Sigmoid colon (tissue), 6 donors: ENCODE measurements at regions not wholly inside any gene's neighbourhood (a gene's known extent, or its start where the extent isn't known, plus 50 kb on each side); places are given as distances from the start of the nearest gene placed in this dataset.

Experiments used
- DNase-seq: peaks from one replicate; pipeline ENCODE4 v3.0.0-alpha.2; 2019
- H3K27ac ChIP-seq, 4 donors: fragments of 200-600 bp; sonication (generic); one replicate each; pipeline ENCODE4 v1.5.1; 2016 to 2019; ENCODE audit warnings: mild to moderate bottlenecking in 1 of 4
- H3K27me3 ChIP-seq, 3 donors: fragments of 200-600 bp; sonication (generic); one replicate each; pipeline ENCODE4 v1.5.1; 2019; ENCODE audit warnings: mild to moderate bottlenecking in 1 of 3
- H3K36me3 ChIP-seq, 4 donors: fragments of 200-600 bp; sonication (generic); one replicate each; pipeline ENCODE4 v1.5.1; 2016 to 2019
- H3K4me1 ChIP-seq, 4 donors: fragments of 200-600 bp; sonication (generic); one replicate each; pipeline ENCODE4 v1.5.1; 2017 to 2019
- H3K4me3 ChIP-seq, 4 donors: fragments of 200-600 bp; sonication (generic); one replicate each; pipeline ENCODE4 v1.5.1; 2017 to 2019; ENCODE audit warnings: mild to moderate bottlenecking in 2 of 4, moderate library complexity in 1 of 4
- H3K9me3 ChIP-seq, 4 donors: fragments of 200-600 bp in 3 of 4; sonication (generic) in 3 of 4; one replicate each; pipeline versions ENCODE4 v1.5.1 to v1.6.1; 2013 to 2019
- EP300 ChIP-seq, 4 donors: sonication (generic); formaldehyde crosslinking; IDR thresholded peaks; one replicate each; pipeline ENCODE4 v1.6.1; 2017; ENCODE audit warnings: antibody characterized with exemption in 4 of 4
- POLR2A ChIP-seq, 2 donors: fragments of 450-650 bp; IDR thresholded peaks; one replicate each; pipeline ENCODE4 v1.6.1; 2016; ENCODE audit warnings: antibody characterized with exemption in 2 of 2, mild to moderate bottlenecking in 2 of 2, moderate library complexity in 2 of 2
- POLR2AphosphoS5 ChIP-seq, 4 donors: sonication (generic); formaldehyde crosslinking; IDR thresholded peaks; one replicate each; pipeline ENCODE4 v1.6.1; 2017; ENCODE audit warnings: antibody characterized with exemption in 4 of 4
- WGBS, 2 donors: extraction: QIAGEN DNeasy Blood & Tissue Kit; methylation state at CpG; one replicate each; pipeline ENCODE4 v1.1.7; 2013; 5-methylcytosine and 5-hydroxymethylcytosine counted together
- intact Hi-C: fragments of 100-400 bp; cut with DNase I; formaldehyde crosslinking; loops from one replicate; pipeline ENCODE4 v1.15.1; 2023
- TF ChIP-seq, protein P1 (sequence below), 4 experiments: fragments of 450-650 bp in 3 of 4; fragments of 200-600 bp in 1 of 4; IDR thresholded peaks; one replicate each; pipeline ENCODE4 v1.5.1; 2016 to 2019; ENCODE audit warnings: antibody characterized with exemption in 4 of 4, mild to moderate bottlenecking in 3 of 4, moderate library complexity in 2 of 4
- donor health status: healthy with polysubstance abuse.
- donor health status: healthy.

DNA sequence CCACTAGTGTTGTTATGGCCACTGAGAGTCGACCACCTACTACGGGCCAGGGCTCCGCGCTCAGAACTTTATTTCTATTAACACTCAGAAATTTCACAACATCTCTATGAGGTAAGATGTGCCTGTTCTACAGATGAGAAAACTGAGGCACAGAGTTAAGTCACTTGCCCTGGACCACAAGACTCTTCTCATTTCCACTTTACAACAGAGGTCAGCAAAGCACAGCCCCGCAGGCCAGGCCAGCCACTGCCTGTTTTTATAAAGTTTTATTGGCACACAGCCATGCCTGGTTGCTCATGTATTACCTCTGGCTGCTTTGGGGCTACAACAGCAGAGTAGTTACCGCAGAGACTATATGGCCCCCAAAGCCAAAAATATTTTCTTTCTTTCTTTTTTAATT, 503.6 kb downstream of the SHQ1 start:
- intact Hi-C loops: no loop called here
- no peak overlapping the region for H3K27ac ChIP-seq

DNA sequence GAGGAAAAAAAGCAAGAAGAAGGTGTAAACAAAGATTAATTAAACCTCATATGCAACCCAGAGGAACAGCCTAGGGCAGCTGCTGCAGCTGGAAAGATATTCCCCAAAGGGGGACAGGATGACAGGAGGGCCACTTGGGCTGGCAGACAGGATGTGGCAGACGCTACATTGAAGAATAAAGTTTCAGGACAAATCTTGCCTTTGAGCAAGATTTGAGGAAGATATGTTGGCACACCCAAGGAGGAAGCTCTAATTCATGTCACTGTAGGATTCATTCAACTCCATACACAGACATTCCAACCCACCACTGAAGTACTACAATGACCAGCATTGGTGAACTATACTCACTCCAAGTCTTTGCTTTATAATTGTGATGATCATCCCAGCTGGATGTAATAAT, 504.0 kb downstream of the SHQ1 start:
- Histone ChIP-seq H3K4me1 (peaks cover 0 to 40% (median 24%) of the 10 kb centered on the region in 4 donors), H3K27ac (no peak overlapping the region), H3K27me3 (no peaks in the 10 kb centered on the region), H3K36me3 (no peaks in the 10 kb centered on the region), H3K4me3 (no peak overlapping the region), H3K9me3 (no peaks in the 10 kb centered on the region)
- intact Hi-C loops: no loop called here
- TF ChIP-seq POLR2AphosphoS5 (IDR thresholded peaks at IDR 0.05): no peak
- TF ChIP-seq EP300 (IDR thresholded peaks at IDR 0.05): no peak
- TF ChIP-seq, protein P1, sequence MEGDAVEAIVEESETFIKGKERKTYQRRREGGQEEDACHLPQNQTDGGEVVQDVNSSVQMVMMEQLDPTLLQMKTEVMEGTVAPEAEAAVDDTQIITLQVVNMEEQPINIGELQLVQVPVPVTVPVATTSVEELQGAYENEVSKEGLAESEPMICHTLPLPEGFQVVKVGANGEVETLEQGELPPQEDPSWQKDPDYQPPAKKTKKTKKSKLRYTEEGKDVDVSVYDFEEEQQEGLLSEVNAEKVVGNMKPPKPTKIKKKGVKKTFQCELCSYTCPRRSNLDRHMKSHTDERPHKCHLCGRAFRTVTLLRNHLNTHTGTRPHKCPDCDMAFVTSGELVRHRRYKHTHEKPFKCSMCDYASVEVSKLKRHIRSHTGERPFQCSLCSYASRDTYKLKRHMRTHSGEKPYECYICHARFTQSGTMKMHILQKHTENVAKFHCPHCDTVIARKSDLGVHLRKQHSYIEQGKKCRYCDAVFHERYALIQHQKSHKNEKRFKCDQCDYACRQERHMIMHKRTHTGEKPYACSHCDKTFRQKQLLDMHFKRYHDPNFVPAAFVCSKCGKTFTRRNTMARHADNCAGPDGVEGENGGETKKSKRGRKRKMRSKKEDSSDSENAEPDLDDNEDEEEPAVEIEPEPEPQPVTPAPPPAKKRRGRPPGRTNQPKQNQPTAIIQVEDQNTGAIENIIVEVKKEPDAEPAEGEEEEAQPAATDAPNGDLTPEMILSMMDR (IDR thresholded peaks at IDR 0.05): no peak
- TF ChIP-seq POLR2A (IDR thresholded peaks at IDR 0.05): no peak
- DNase-seq: no peak
- WGBS, 2 donors: 54 to 90% methylated on average over 1 of the region's 1 CpG

More for the DNA sequence above, 503.6 kb downstream of the SHQ1 start:
- Histone ChIP-seq H3K4me1 (peaks cover 0 to 36% (median 20%) of the 10 kb centered on the region in 4 donors), H3K4me3 (no peak overlapping the region), H3K9me3 (no peaks in the 10 kb centered on the region), H3K27me3 (no peaks in the 10 kb centered on the region), H3K36me3 (no peaks in the 10 kb centered on the region)
- no peak for DNase-seq
- no peak for TF ChIP-seq POLR2AphosphoS5 (IDR thresholded peaks at IDR 0.05)
- TF ChIP-seq EP300 (IDR thresholded peaks at IDR 0.05): no peak
- WGBS, 2 donors: 87 to 91% methylated on average over 6 of the region's 6 CpGs

DNA sequence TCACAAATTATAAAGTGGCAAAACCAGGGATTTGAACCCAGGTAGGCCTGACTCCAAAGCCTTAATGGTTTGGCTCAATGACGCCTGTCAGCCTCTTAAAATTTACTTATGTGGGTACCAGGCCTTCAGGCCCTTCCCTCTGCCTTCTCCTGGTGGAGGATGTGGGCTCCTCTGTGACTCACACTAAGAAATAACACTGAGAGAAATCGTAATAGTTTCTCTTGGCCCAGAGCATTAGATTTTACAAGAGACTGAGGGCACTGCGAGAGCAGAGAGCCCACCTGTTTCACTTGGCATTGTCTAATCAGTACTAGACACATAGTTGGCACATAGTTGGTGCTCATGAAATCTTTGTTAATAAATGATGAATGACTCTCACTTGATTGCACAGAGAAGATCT, 505.2 kb downstream of the SHQ1 start:
- peaks cover 0 to 43% (median 27%) of the 10 kb centered on the region in 4 donors for H3K4me1 ChIP-seq
- 64 to 73% methylated on average over 3 of the region's 3 CpGs for WGBS, 2 donors
- DNase-seq: no peak

DNA sequence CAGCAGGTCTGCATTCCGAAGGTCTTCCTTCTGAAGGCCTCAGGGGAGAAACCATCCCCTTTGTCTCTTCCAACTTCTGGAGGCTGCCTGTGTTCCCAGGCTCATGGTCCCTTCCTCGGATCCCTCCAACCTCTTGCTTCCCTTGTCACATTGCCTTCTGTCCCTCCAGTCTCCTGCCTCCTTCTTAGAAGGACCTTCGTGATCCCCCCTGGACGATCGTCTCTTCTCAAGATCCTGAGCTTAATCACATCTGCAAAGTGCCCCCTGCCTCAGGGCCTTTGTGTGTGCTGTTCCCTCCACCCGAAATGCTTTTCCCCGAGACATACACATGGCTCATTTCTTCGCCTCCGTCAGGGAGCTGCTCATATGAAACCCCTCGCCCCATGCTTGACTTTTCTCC, 505.8 kb downstream of the SHQ1 start:
- Histone ChIP-seq H3K4me1 (peaks cover 0 to 37% (median 24%) of the 10 kb centered on the region in 4 donors), H3K27me3 (no peaks in the 10 kb centered on the region), H3K36me3 (no peaks in the 10 kb centered on the region), H3K27ac (no peak overlapping the region), H3K4me3 (no peak overlapping the region), H3K9me3 (no peaks in the 10 kb centered on the region)
- no peak for DNase-seq
- 95% methylated on average over 10 of the region's 10 CpGs for WGBS, 2 donors
- TF ChIP-seq POLR2AphosphoS5 (IDR thresholded peaks at IDR 0.05): no peak
- TF ChIP-seq POLR2A (IDR thresholded peaks at IDR 0.05): no peak
- TF ChIP-seq EP300 (IDR thresholded peaks at IDR 0.05): no peak
- TF ChIP-seq, protein P1 (IDR thresholded peaks at IDR 0.05): no peak
- intact Hi-C loops: no loop called here

More for the DNA sequence above, 505.2 kb downstream of the SHQ1 start:
- Histone ChIP-seq H3K27me3 (no peaks in the 10 kb centered on the region), H3K4me3 (no peak overlapping the region), H3K36me3 (no peaks in the 10 kb centered on the region), H3K27ac (no peak overlapping the region), H3K9me3 (no peaks in the 10 kb centered on the region)
- intact Hi-C loops: no loop called here
- no peak for TF ChIP-seq POLR2A (IDR thresholded peaks at IDR 0.05)
- TF ChIP-seq, protein P1 (IDR thresholded peaks at IDR 0.05): no peak
- TF ChIP-seq POLR2AphosphoS5 (IDR thresholded peaks at IDR 0.05): no peak
- TF ChIP-seq EP300 (IDR thresholded peaks at IDR 0.05): no peak

DNA sequence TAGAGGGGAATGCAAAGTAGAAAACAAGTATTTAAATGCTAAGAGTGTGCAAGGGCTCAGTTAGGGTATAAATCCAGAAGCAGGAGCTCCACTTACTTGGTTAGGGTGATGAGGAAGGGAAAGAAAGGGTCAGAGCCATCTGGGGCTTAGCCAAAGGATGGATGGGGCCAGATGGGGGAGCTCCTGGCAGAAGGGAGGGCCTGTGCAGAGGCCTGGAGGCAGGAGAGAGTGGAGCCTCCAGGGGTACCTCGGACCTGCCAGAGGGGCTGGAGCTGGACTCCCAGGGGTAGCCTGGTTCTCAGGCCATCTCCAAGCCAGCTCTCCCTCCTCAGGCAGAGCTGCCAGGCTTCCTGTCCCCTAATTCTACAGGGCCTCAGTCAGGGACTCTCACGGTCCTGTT, 506.3 kb downstream of the SHQ1 start:
- TF ChIP-seq EP300 (IDR thresholded peaks at IDR 0.05): no peak
- TF ChIP-seq POLR2A (IDR thresholded peaks at IDR 0.05): no peak
- TF ChIP-seq, protein P1 (IDR thresholded peaks at IDR 0.05): no peak
- no peak for TF ChIP-seq POLR2AphosphoS5 (IDR thresholded peaks at IDR 0.05)
- WGBS, 2 donors: 77 to 81% methylated on average over 2 of the region's 2 CpGs
- DNase-seq: no peak
- Histone ChIP-seq H3K27me3 (no peaks in the 10 kb centered on the region), H3K27ac (peak overlapping the region in 2 of 4 donors; percentile 13 to 20), H3K4me3 (no peak overlapping the region), H3K9me3 (no peaks in the 10 kb centered on the region), H3K36me3 (no peaks in the 10 kb centered on the region), H3K4me1 (peaks cover 0 to 36% (median 26%) of the 10 kb centered on the region in 4 donors)
- intact Hi-C loops: no loop called here
